ENCODE measurements at regions not wholly inside any gene's neighbourhood (a gene's known extent, or its start where the extent isn't known, plus 50 kb on each side); places are given as distances from the start of the nearest gene placed in this dataset.

DNA sequence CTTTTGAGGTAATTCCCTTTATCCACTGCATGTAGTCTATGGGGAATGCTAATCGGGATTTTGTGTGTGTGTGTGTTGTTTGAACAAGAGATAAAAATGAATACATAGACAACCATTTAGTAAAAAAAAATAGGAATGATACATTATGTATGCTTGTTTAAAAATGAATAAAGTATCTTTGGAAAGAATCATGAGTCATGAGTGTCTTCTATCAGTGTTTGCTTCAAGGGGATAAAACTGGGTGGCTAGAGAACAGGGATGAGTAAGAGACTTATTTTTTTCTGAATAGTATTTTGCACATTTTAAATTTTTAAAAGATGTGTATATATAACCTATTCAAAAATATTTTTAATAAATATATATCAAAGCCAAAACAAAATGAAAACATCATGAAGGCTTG is 839.4 kb upstream of the ADGRL4 start:
- TF ChIP-seq HNF4A (conservative IDR thresholded peaks at IDR 0.05), result no peak
- no peak for TF ChIP-seq ATF3 (IDR thresholded peaks at IDR 0.05)
- no peak for TF ChIP-seq JUND (IDR thresholded peaks at IDR 0.05)
- TF ChIP-seq EGR1 (IDR thresholded peaks at IDR 0.05; ENCODE audit: low read depth in 2 of 2), result no peak
- no peak for TF ChIP-seq TAF1 (conservative IDR thresholded peaks at IDR 0.05)
- TF ChIP-seq REST (IDR thresholded peaks at IDR 0.05), result no peak
- no peak for TF ChIP-seq SP1 (IDR thresholded peaks at IDR 0.05)
- TF ChIP-seq RXRA (IDR thresholded peaks at IDR 0.05), result no peak
- no peak for TF ChIP-seq FOXA1 (IDR thresholded peaks at IDR 0.05)
- TF ChIP-seq HNF4G (IDR thresholded peaks at IDR 0.05), result no peak
- TF ChIP-seq GABPA (IDR thresholded peaks at IDR 0.05 in 1 of 2, conservative IDR thresholded peaks at IDR 0.05 in 1 of 2), result no peak
- no peak for TF ChIP-seq FOXA2 (IDR thresholded peaks at IDR 0.05)
- H3K36me3 ChIP-seq (ENCODE audit: control insufficient read depth in 4 of 4, insufficient read depth in 3 of 4, low read depth in 1 of 4, low read length in 3 of 4), result no peaks in the 10 kb centered on the region
- H3K9me3 ChIP-seq (ENCODE audit: control insufficient read depth in 4 of 4, low read length in 3 of 4), result no peaks in the 10 kb centered on the region
- 80% methylated on average over 1 of the region's 1 CpG for WGBS
- H3K27me3 ChIP-seq (ENCODE audit: control insufficient read depth in 4 of 4, insufficient read depth in 4 of 4, low read length in 3 of 4), result no peaks in the 10 kb centered on the region
- no peak overlapping the region for H3K27ac ChIP-seq (ENCODE audit: low read depth in 1 of 2, low read length in 2 of 2)
- H3K4me3 ChIP-seq (ENCODE audit: low read depth in 1 of 3, low read length in 3 of 3), result no peak overlapping the region
- H3K4me1 ChIP-seq (ENCODE audit: control insufficient read depth in 4 of 4, insufficient read depth in 4 of 4, low read length in 3 of 4), result no peaks in the 10 kb centered on the region
- H3K9ac ChIP-seq (ENCODE audit: low read depth in 1 of 2, low read length in 2 of 2), result no peak overlapping the region
- no peak for DNase-seq (ENCODE audit: low spot score)

DNA sequence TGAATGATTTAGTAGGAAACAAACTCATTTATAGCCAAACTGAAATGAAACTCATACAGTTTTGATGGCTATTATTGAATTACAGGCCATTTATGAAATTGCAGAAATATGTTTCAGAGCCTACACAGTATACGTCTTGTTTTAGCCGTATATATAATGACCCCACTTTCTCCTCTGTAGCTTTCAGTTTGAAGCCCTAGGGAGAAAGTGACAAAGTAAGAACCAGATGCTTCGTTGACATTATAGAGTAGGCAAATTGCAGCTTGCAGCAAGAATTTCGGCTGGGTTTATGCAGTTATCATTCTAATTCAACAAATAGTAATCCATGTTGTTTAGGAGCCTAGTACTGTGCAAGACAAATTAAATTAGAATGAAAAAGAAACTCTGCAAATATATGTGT is 836.3 kb upstream of the ADGRL4 start:
- 83% methylated on average over 4 of the region's 4 CpGs for WGBS
- H3K9ac ChIP-seq (ENCODE audit: low read depth in 1 of 2, low read length in 2 of 2), result no peak overlapping the region
- H3K4me3 ChIP-seq (ENCODE audit: low read depth in 1 of 3, low read length in 3 of 3), result no peak overlapping the region
- no peaks in the 10 kb centered on the region for H3K27me3 ChIP-seq (ENCODE audit: control insufficient read depth in 4 of 4, insufficient read depth in 4 of 4, low read length in 3 of 4)
- no peaks in the 10 kb centered on the region for H3K9me3 ChIP-seq (ENCODE audit: control insufficient read depth in 4 of 4, low read length in 3 of 4)
- no peaks in the 10 kb centered on the region for H3K36me3 ChIP-seq (ENCODE audit: control insufficient read depth in 4 of 4, insufficient read depth in 3 of 4, low read depth in 1 of 4, low read length in 3 of 4)
- TF ChIP-seq CTCF (IDR thresholded peaks at IDR 0.05; ENCODE audit: low read depth, low read length, missing input control) (no peak), HNF4A (conservative IDR thresholded peaks at IDR 0.05) (no peak), NR2F2 (IDR thresholded peaks at IDR 0.05) (no peak), TAF1 (conservative IDR thresholded peaks at IDR 0.05) (no peak), HNF4G (IDR thresholded peaks at IDR 0.05) (no peak), EGR1 (IDR thresholded peaks at IDR 0.05; ENCODE audit: low read depth in 2 of 2) (no peak), FOXA2 (IDR thresholded peaks at IDR 0.05) (no peak), RAD21 (IDR thresholded peaks at IDR 0.05) (no peak), REST (IDR thresholded peaks at IDR 0.05) (no peak), SP1 (IDR thresholded peaks at IDR 0.05) (no peak), JUND (IDR thresholded peaks at IDR 0.05) (no peak), FOXA1 (IDR thresholded peaks at IDR 0.05) (no peak), MAX (IDR thresholded peaks at IDR 0.05) (no peak), ATF3 (IDR thresholded peaks at IDR 0.05) (no peak), GABPA (IDR thresholded peaks at IDR 0.05 in 1 of 2, conservative IDR thresholded peaks at IDR 0.05 in 1 of 2) (no peak), ZBTB33 (IDR thresholded peaks at IDR 0.05) (no peak), RXRA (IDR thresholded peaks at IDR 0.05) (no peak), YY1 (IDR thresholded peaks at IDR 0.05) (no peak)
- H3K27ac ChIP-seq (ENCODE audit: low read depth in 1 of 2, low read length in 2 of 2), result no peak overlapping the region
- no peaks in the 10 kb centered on the region for H3K4me1 ChIP-seq (ENCODE audit: control insufficient read depth in 4 of 4, insufficient read depth in 4 of 4, low read length in 3 of 4)
- DNase-seq (ENCODE audit: low spot score), result no peak

All from liver (tissue), 8 donors.